Left lung (tissue), 4 donors: ENCODE measurements at regions not wholly inside any gene's neighbourhood (a gene's known extent, or its start where the extent isn't known, plus 50 kb on each side); places are given as distances from the start of the nearest gene placed in this dataset.

Source experiments
- ATAC-seq: fragments of 200-7000 bp; cut with Tn5 transposase; one replicate; pipeline ENCODE4 v1.9.1; 2020; ENCODE audit warnings: moderate library complexity
- DNase-seq, 4 donors: peaks; one replicate each; pipeline ENCODE4 v3.0.0-alpha.2; 2013 to 2020
- H3K27ac ChIP-seq, 2 donors: fragments of 200-600 bp; sonication (generic) in 1 of 2; one replicate each; pipeline versions ENCODE4 v1.5.0 to v1.8.0; 2020 to 2021
- H3K27me3 ChIP-seq, 2 donors: fragments of 200-600 bp; sonication (generic) in 1 of 2; one replicate each; pipeline versions ENCODE4 v1.5.0 to v1.8.0; 2020 to 2021
- H3K36me3 ChIP-seq, 2 donors: fragments of 200-600 bp; sonication (generic) in 1 of 2; one replicate each; pipeline versions ENCODE4 v1.5.0 to v1.8.0; 2020 to 2021
- H3K4me1 ChIP-seq, 2 donors: fragments of 200-600 bp; one replicate each; pipeline ENCODE4 v1.8.0; 2021
- H3K4me3 ChIP-seq, 2 donors: fragments of 200-600 bp; sonication (generic) in 1 of 2; one replicate each; pipeline versions ENCODE4 v1.5.0 to v1.8.0; 2020 to 2021; ENCODE audit warnings: mild to moderate bottlenecking in 1 of 2
- H3K9me3 ChIP-seq, 2 donors: fragments of 200-600 bp; sonication (generic) in 1 of 2; one replicate each; pipeline versions ENCODE4 v1.5.0 to v1.8.0; 2020 to 2021
- CTCF ChIP-seq, 2 donors: fragments of 200-600 bp; sonication (generic) in 1 of 2; IDR thresholded peaks; one replicate each; pipeline versions ENCODE4 v1.5.0 to v1.8.0; 2021; ENCODE audit warnings: antibody characterized with exemption in 2 of 2
- intact Hi-C, 2 donors: fragments of 100-400 bp; cut with DNase I; formaldehyde crosslinking; loops; one replicate each; pipeline versions ENCODE4 v1.11.2 to v1.14.2; 2022
- donor health status: DM: no; HTN: yes; CAD: no.
- donor health status: DM: no; HTN: no; CAD: no.

GRCh38 chr9:119501374-119501773, 132.1 kb upstream of the BRINP1 start:
- H3K9me3 ChIP-seq, result no peaks in the 10 kb centered on the region
- H3K4me3 ChIP-seq, result no peak overlapping the region
- H3K27ac ChIP-seq, result no peak overlapping the region
- H3K36me3 ChIP-seq, result no peaks in the 10 kb centered on the region
- no peak for TF ChIP-seq CTCF (IDR thresholded peaks at IDR 0.05)
- H3K27me3 ChIP-seq, result no peaks in the 10 kb centered on the region
- no peak for ATAC-seq
- intact Hi-C loops, result no loop called here
- DNase-seq, result no peak
- H3K4me1 ChIP-seq, result no peaks in the 10 kb centered on the region

- DNase-seq (no peak), ATAC-seq (no peak)
- H3K4me3 ChIP-seq, result no peak overlapping the region
- H3K27me3 ChIP-seq, result no peaks in the 10 kb centered on the region
- no peaks in the 10 kb centered on the region for H3K9me3 ChIP-seq
- no peaks in the 10 kb centered on the region for H3K36me3 ChIP-seq
- intact Hi-C loops, result no loop called here
- no peaks in the 10 kb centered on the region for H3K4me1 ChIP-seq
- TF ChIP-seq CTCF (IDR thresholded peaks at IDR 0.05), result no peak
- no peak overlapping the region for H3K27ac ChIP-seq
These were observed 131.0 kb upstream of the BRINP1 start for GRCh38 chr9:119500072-119500771.

GRCh38 chr9:119487118-119487827, 118.0 kb upstream of the BRINP1 start:
- no peak overlapping the region for H3K4me3 ChIP-seq
- H3K4me1 ChIP-seq, result no peaks in the 10 kb centered on the region
- no peaks in the 10 kb centered on the region for H3K27me3 ChIP-seq
- no peaks in the 10 kb centered on the region for H3K9me3 ChIP-seq
- ATAC-seq, result no peak
- TF ChIP-seq CTCF (IDR thresholded peaks at IDR 0.05), result no peak
- no peak for DNase-seq
- intact Hi-C loops, result no loop called here
- no peak overlapping the region for H3K27ac ChIP-seq
- no peaks in the 10 kb centered on the region for H3K36me3 ChIP-seq

- no peak for DNase-seq
- ATAC-seq, result peak; percentile 59
- intact Hi-C loops, result no loop called here
These were observed 113.9 kb upstream of the BRINP1 start for GRCh38 chr9:119483153-119483552.

More at GRCh38 chr9:119483153-119483552, 113.9 kb upstream of the BRINP1 start:
- Histone ChIP-seq H3K27ac (no peak overlapping the region), H3K36me3 (no peaks in the 10 kb centered on the region), H3K4me1 (no peaks in the 10 kb centered on the region), H3K4me3 (no peak overlapping the region), H3K27me3 (no peaks in the 10 kb centered on the region), H3K9me3 (no peaks in the 10 kb centered on the region)
- no peak for TF ChIP-seq CTCF (IDR thresholded peaks at IDR 0.05)
